KG1 (cell line): ENCODE measurements at regions not wholly inside any gene's neighbourhood (a gene's known extent, or its start where the extent isn't known, plus 50 kb on each side); places are given as distances from the start of the nearest gene placed in this dataset.
"Not testable (repeated sequence)": the region's sequence is repeated elsewhere in the genome, so short reads cannot be mapped to it uniquely, and the experiment has no call there.

Experiments
- DNase-seq: peaks from one replicate; lab custom pipeline; 2025; lab: John Stamatoyannopoulos, UW

- DNase-seq, result not testable (repeated sequence)
Observed at GRCh38 chr6:54564188-54564587, 255.9 kb downstream of the TINAG start.

- DNase-seq, result no peak
Observed at GRCh38 chr6:54574671-54575070, 266.4 kb downstream of the TINAG start.

- DNase-seq, result no peak
Observed at GRCh38 chr6:54578261-54578660, 268.3 kb upstream of the FAM83B start.

- no peak for DNase-seq
Observed at GRCh38 chr6:54579011-54579410, 267.6 kb upstream of the FAM83B start.

- no peak for DNase-seq
Observed at GRCh38 chr6:54586251-54586650, 260.3 kb upstream of the FAM83B start.

GRCh38 chr6:54587277-54587676 lies 259.3 kb upstream of the FAM83B start:
- DNase-seq, result no peak

- DNase-seq, result no peak
Observed at GRCh38 chr6:54588176-54588575, 258.4 kb upstream of the FAM83B start.

- DNase-seq, result no peak
Observed at GRCh38 chr6:54595844-54596243, 250.7 kb upstream of the FAM83B start.

GRCh38 chr6:54598787-54599313 lies 247.7 kb upstream of the FAM83B start:
- DNase-seq, result no peak

- no peak for DNase-seq
Observed at GRCh38 chr6:54601600-54602300, 244.8 kb upstream of the FAM83B start.

GRCh38 chr6:54602591-54602990 lies 244.0 kb upstream of the FAM83B start:
- DNase-seq, result no peak

- DNase-seq, result no peak
Observed at GRCh38 chr6:54609981-54610380, 236.6 kb upstream of the FAM83B start.

GRCh38 chr6:54613596-54613995 lies 233.0 kb upstream of the FAM83B start:
- DNase-seq, result no peak

- DNase-seq, result no peak
Observed at GRCh38 chr6:54614499-54615195, 231.9 kb upstream of the FAM83B start.

GRCh38 chr6:54617730-54618129 lies 228.8 kb upstream of the FAM83B start:
- DNase-seq, result no peak

GRCh38 chr6:54618572-54618971 lies 228.0 kb upstream of the FAM83B start:
- no peak for DNase-seq

GRCh38 chr6:54619102-54619501 lies 227.5 kb upstream of the FAM83B start:
- no peak for DNase-seq

- no peak for DNase-seq
Observed at GRCh38 chr6:54621285-54621684, 225.3 kb upstream of the FAM83B start.

- no peak for DNase-seq
Observed at GRCh38 chr6:54624216-54624615, 222.4 kb upstream of the FAM83B start.

GRCh38 chr6:54624779-54625178 lies 221.8 kb upstream of the FAM83B start:
- no peak for DNase-seq

- no peak for DNase-seq
Observed at GRCh38 chr6:54629131-54629530, 217.4 kb upstream of the FAM83B start.

GRCh38 chr6:54632984-54633565 lies 213.5 kb upstream of the FAM83B start:
- DNase-seq, result no peak

GRCh38 chr6:54633601-54634000 lies 213.0 kb upstream of the FAM83B start:
- DNase-seq, result no peak
